ENCODE measurements at regions not wholly inside any gene's neighbourhood (a gene's known extent, or its start where the extent isn't known, plus 50 kb on each side); places are given as distances from the start of the nearest gene placed in this dataset.
"Not testable (repeated sequence)": the region's sequence is repeated elsewhere in the genome, so short reads cannot be mapped to it uniquely, and the experiment has no call there.

- H3K27me3 ChIP-seq (ENCODE audit: insufficient read depth, low read length); H3K9me3 ChIP-seq (ENCODE audit: low read depth, low read length); H3K4me1 ChIP-seq (ENCODE audit: insufficient read depth, low read length); H3K4me3 ChIP-seq (ENCODE audit: low read length): not testable (repeated sequence)
Observed at GRCh38 chr14:105771261-105772226, 245.2 kb downstream of the TMEM121 start.

- H3K9me3 ChIP-seq (ENCODE audit: low read depth, low read length); H3K4me1 ChIP-seq (ENCODE audit: insufficient read depth, low read length); H3K4me3 ChIP-seq (ENCODE audit: low read length); H3K27me3 ChIP-seq (ENCODE audit: insufficient read depth, low read length): not testable (repeated sequence)
Observed at GRCh38 chr14:105772710-105773250, 246.4 kb downstream of the TMEM121 start.

GRCh38 chr14:105773584-105773983 is 247.2 kb downstream of the TMEM121 start:
- H3K4me3 ChIP-seq (ENCODE audit: low read length) = no peak overlapping the region
- H3K9me3 ChIP-seq (ENCODE audit: low read depth, low read length) = no peaks in the 10 kb centered on the region
- H3K27me3 ChIP-seq (ENCODE audit: insufficient read depth, low read length) = no peaks in the 10 kb centered on the region
- H3K4me1 ChIP-seq (ENCODE audit: insufficient read depth, low read length) = no peaks in the 10 kb centered on the region

GRCh38 chr14:105774001-105774400 is 247.6 kb downstream of the TMEM121 start:
- Histone ChIP-seq H3K4me3 (ENCODE audit: low read length) (no peak overlapping the region), H3K4me1 (ENCODE audit: insufficient read depth, low read length) (no peaks in the 10 kb centered on the region), H3K9me3 (ENCODE audit: low read depth, low read length) (no peaks in the 10 kb centered on the region), H3K27me3 (ENCODE audit: insufficient read depth, low read length) (no peaks in the 10 kb centered on the region)

GRCh38 chr14:105774585-105775348 is 248.4 kb downstream of the TMEM121 start:
- not testable (repeated sequence) for H3K4me3 ChIP-seq (ENCODE audit: low read length); H3K4me1 ChIP-seq (ENCODE audit: insufficient read depth, low read length); H3K9me3 ChIP-seq (ENCODE audit: low read depth, low read length); H3K27me3 ChIP-seq (ENCODE audit: insufficient read depth, low read length)

GRCh38 chr14:105775349-105775923 is 249.1 kb downstream of the TMEM121 start:
- H3K4me3 ChIP-seq (ENCODE audit: low read length); H3K4me1 ChIP-seq (ENCODE audit: insufficient read depth, low read length); H3K27me3 ChIP-seq (ENCODE audit: insufficient read depth, low read length): not testable (repeated sequence)
- peaks cover 14% of the 10 kb centered on the region for H3K9me3 ChIP-seq (ENCODE audit: low read depth, low read length)

GRCh38 chr14:105776112-105776511 is 249.7 kb downstream of the TMEM121 start:
- H3K4me1 ChIP-seq (ENCODE audit: insufficient read depth, low read length); H3K4me3 ChIP-seq (ENCODE audit: low read length); H3K27me3 ChIP-seq (ENCODE audit: insufficient read depth, low read length): not testable (repeated sequence)
- H3K9me3 ChIP-seq (ENCODE audit: low read depth, low read length) = peaks cover 20% of the 10 kb centered on the region

- no peak overlapping the region for H3K4me3 ChIP-seq (ENCODE audit: low read length)
- H3K27me3 ChIP-seq (ENCODE audit: insufficient read depth, low read length) = no peaks in the 10 kb centered on the region
- no peaks in the 10 kb centered on the region for H3K4me1 ChIP-seq (ENCODE audit: insufficient read depth, low read length)
- H3K9me3 ChIP-seq (ENCODE audit: low read depth, low read length) = peaks cover 27% of the 10 kb centered on the region
Observed at GRCh38 chr14:105776924-105777323, 250.5 kb downstream of the TMEM121 start.

- peaks cover 27% of the 10 kb centered on the region for H3K9me3 ChIP-seq (ENCODE audit: low read depth, low read length)
- no peaks in the 10 kb centered on the region for H3K27me3 ChIP-seq (ENCODE audit: insufficient read depth, low read length)
- H3K4me3 ChIP-seq (ENCODE audit: low read length) = no peak overlapping the region
- H3K4me1 ChIP-seq (ENCODE audit: insufficient read depth, low read length) = no peaks in the 10 kb centered on the region
Observed at GRCh38 chr14:105783707-105784106, 257.3 kb downstream of the TMEM121 start.

- H3K4me3 ChIP-seq (ENCODE audit: low read length) = no peak overlapping the region
- H3K27me3 ChIP-seq (ENCODE audit: insufficient read depth, low read length) = no peaks in the 10 kb centered on the region
- H3K4me1 ChIP-seq (ENCODE audit: insufficient read depth, low read length) = no peaks in the 10 kb centered on the region
- H3K9me3 ChIP-seq (ENCODE audit: low read depth, low read length) = no peaks in the 10 kb centered on the region
Observed at GRCh38 chr14:105793836-105794235, 267.5 kb downstream of the TMEM121 start.

- Histone ChIP-seq H3K4me1 (ENCODE audit: insufficient read depth, low read length) (no peaks in the 10 kb centered on the region), H3K9me3 (ENCODE audit: low read depth, low read length) (no peaks in the 10 kb centered on the region), H3K27me3 (ENCODE audit: insufficient read depth, low read length) (no peaks in the 10 kb centered on the region), H3K4me3 (ENCODE audit: low read length) (no peak overlapping the region)
Observed at GRCh38 chr14:105797546-105797945, 271.2 kb downstream of the TMEM121 start.

GRCh38 chr14:105805701-105806100 is 279.3 kb downstream of the TMEM121 start:
- peaks cover 12% of the 10 kb centered on the region for H3K9me3 ChIP-seq (ENCODE audit: low read depth, low read length)
- H3K4me3 ChIP-seq (ENCODE audit: low read length) = no peak overlapping the region
- H3K4me1 ChIP-seq (ENCODE audit: insufficient read depth, low read length) = no peaks in the 10 kb centered on the region
- H3K27me3 ChIP-seq (ENCODE audit: insufficient read depth, low read length) = no peaks in the 10 kb centered on the region

GRCh38 chr14:105806568-105806967 is 280.2 kb downstream of the TMEM121 start:
- Histone ChIP-seq H3K9me3 (ENCODE audit: low read depth, low read length) (peaks cover 12% of the 10 kb centered on the region), H3K4me3 (ENCODE audit: low read length) (no peak overlapping the region), H3K4me1 (ENCODE audit: insufficient read depth, low read length) (no peaks in the 10 kb centered on the region), H3K27me3 (ENCODE audit: insufficient read depth, low read length) (no peaks in the 10 kb centered on the region)

GRCh38 chr14:105817971-105818711 is 291.8 kb downstream of the TMEM121 start:
- Histone ChIP-seq H3K4me1 (ENCODE audit: insufficient read depth, low read length) (peaks cover 10% of the 10 kb centered on the region), H3K4me3 (ENCODE audit: low read length) (no peak overlapping the region), H3K27me3 (ENCODE audit: insufficient read depth, low read length) (no peaks in the 10 kb centered on the region), H3K9me3 (ENCODE audit: low read depth, low read length) (no peaks in the 10 kb centered on the region)

GRCh38 chr14:105818712-105819005 is 292.3 kb downstream of the TMEM121 start:
- no peaks in the 10 kb centered on the region for H3K9me3 ChIP-seq (ENCODE audit: low read depth, low read length)
- H3K4me1 ChIP-seq (ENCODE audit: insufficient read depth, low read length) = peaks cover 10% of the 10 kb centered on the region
- H3K27me3 ChIP-seq (ENCODE audit: insufficient read depth, low read length) = no peaks in the 10 kb centered on the region
- H3K4me3 ChIP-seq (ENCODE audit: low read length) = no peak overlapping the region

Data from mononuclear cell (primary cell).